ENCODE measurements at regions not wholly inside any gene's neighbourhood (a gene's known extent, or its start where the extent isn't known, plus 50 kb on each side); places are given as distances from the start of the nearest gene placed in this dataset.
"Not testable (repeated sequence)": the region's sequence is repeated elsewhere in the genome, so short reads cannot be mapped to it uniquely, and the experiment has no call there.

- no peaks in the 10 kb centered on the region for H3K4me1 ChIP-seq (ENCODE audit: control insufficient read depth in 2 of 2, insufficient read depth in 2 of 2, low read length in 2 of 2)
- DNase-seq (ENCODE audit: low read depth in 6 of 9, low spot score in 9 of 9) = no peak
- H3K4me3 ChIP-seq (ENCODE audit: low read length in 2 of 2) = no peak overlapping the region
- no peaks in the 10 kb centered on the region for H3K9me3 ChIP-seq (ENCODE audit: control insufficient read depth in 2 of 2, insufficient read depth in 1 of 2, low read length in 1 of 2)
- 70% methylated on average over 2 of the region's 2 CpGs for whole genome bisulfite sequencing
- H3K27ac ChIP-seq (ENCODE audit: low read depth in 1 of 2, low read length in 1 of 2) = no peak overlapping the region
- H3K27me3 ChIP-seq (ENCODE audit: control insufficient read depth in 2 of 2, insufficient read depth in 1 of 2, low read length in 1 of 2) = no peaks in the 10 kb centered on the region
- no peaks in the 10 kb centered on the region for H3K36me3 ChIP-seq (ENCODE audit: control insufficient read depth in 2 of 2, insufficient read depth in 2 of 2, low read length in 1 of 2)
Observed at GRCh38 chrX:109187473-109188168, 294.3 kb downstream of the GUCY2F start.

GRCh38 chrX:109186939-109187338 is 294.9 kb downstream of the GUCY2F start:
- no peaks in the 10 kb centered on the region for H3K4me1 ChIP-seq (ENCODE audit: control insufficient read depth in 2 of 2, insufficient read depth in 2 of 2, low read length in 2 of 2)
- no peak for DNase-seq (ENCODE audit: low read depth in 6 of 9, low spot score in 9 of 9)
- H3K9me3 ChIP-seq (ENCODE audit: control insufficient read depth in 2 of 2, insufficient read depth in 1 of 2, low read length in 1 of 2) = no peaks in the 10 kb centered on the region
- 90% methylated on average over 4 of the region's 4 CpGs for WGBS
- no peak overlapping the region for H3K27ac ChIP-seq (ENCODE audit: low read depth in 1 of 2, low read length in 1 of 2)
- no peaks in the 10 kb centered on the region for H3K36me3 ChIP-seq (ENCODE audit: control insufficient read depth in 2 of 2, insufficient read depth in 2 of 2, low read length in 1 of 2)
- no peaks in the 10 kb centered on the region for H3K27me3 ChIP-seq (ENCODE audit: control insufficient read depth in 2 of 2, insufficient read depth in 1 of 2, low read length in 1 of 2)
- H3K4me3 ChIP-seq (ENCODE audit: low read length in 2 of 2) = no peak overlapping the region

- Histone ChIP-seq H3K27ac (ENCODE audit: low read depth in 1 of 2, low read length in 1 of 2) (no peak overlapping the region), H3K4me3 (ENCODE audit: low read length in 2 of 2) (no peak overlapping the region), H3K36me3 (ENCODE audit: control insufficient read depth in 2 of 2, insufficient read depth in 2 of 2, low read length in 1 of 2) (no peaks in the 10 kb centered on the region), H3K27me3 (ENCODE audit: control insufficient read depth in 2 of 2, insufficient read depth in 1 of 2, low read length in 1 of 2) (no peaks in the 10 kb centered on the region), H3K4me1 (ENCODE audit: control insufficient read depth in 2 of 2, insufficient read depth in 2 of 2, low read length in 2 of 2) (no peaks in the 10 kb centered on the region), H3K9me3 (ENCODE audit: control insufficient read depth in 2 of 2, insufficient read depth in 1 of 2, low read length in 1 of 2) (no peaks in the 10 kb centered on the region)
- DNase-seq (ENCODE audit: low read depth in 6 of 9, low spot score in 9 of 9) = no peak
Observed at GRCh38 chrX:109184506-109185139, 297.3 kb downstream of the GUCY2F start.

- H3K27ac ChIP-seq (ENCODE audit: low read depth in 1 of 2, low read length in 1 of 2) = no peak overlapping the region
- peaks cover 0 to 10% of the 10 kb centered on the region in 2 donors for H3K9me3 ChIP-seq (ENCODE audit: control insufficient read depth in 2 of 2, insufficient read depth in 1 of 2, low read length in 1 of 2)
- 87% methylated on average over 4 of the region's 4 CpGs for WGBS
- H3K4me3 ChIP-seq (ENCODE audit: low read length in 2 of 2) = no peak overlapping the region
- no peaks in the 10 kb centered on the region for H3K36me3 ChIP-seq (ENCODE audit: control insufficient read depth in 2 of 2, insufficient read depth in 2 of 2, low read length in 1 of 2)
- H3K27me3 ChIP-seq (ENCODE audit: control insufficient read depth in 2 of 2, insufficient read depth in 1 of 2, low read length in 1 of 2) = no peaks in the 10 kb centered on the region
- no peak for DNase-seq (ENCODE audit: low read depth in 6 of 9, low spot score in 9 of 9)
- H3K4me1 ChIP-seq (ENCODE audit: control insufficient read depth in 2 of 2, insufficient read depth in 2 of 2, low read length in 2 of 2) = no peaks in the 10 kb centered on the region
Observed at GRCh38 chrX:109172091-109172602, 309.7 kb downstream of the GUCY2F start.

- 34% methylated on average over 1 of the region's 1 CpG for WGBS
- H3K9me3 ChIP-seq (ENCODE audit: control insufficient read depth in 2 of 2, insufficient read depth in 1 of 2, low read length in 1 of 2) = peaks cover 0 to 2% of the 10 kb centered on the region in 2 donors
- DNase-seq (ENCODE audit: low read depth in 6 of 9, low spot score in 9 of 9) = no peak
- no peaks in the 10 kb centered on the region for H3K36me3 ChIP-seq (ENCODE audit: control insufficient read depth in 2 of 2, insufficient read depth in 2 of 2, low read length in 1 of 2)
- H3K27ac ChIP-seq (ENCODE audit: low read depth in 1 of 2, low read length in 1 of 2) = no peak overlapping the region
- no peak overlapping the region for H3K4me3 ChIP-seq (ENCODE audit: low read length in 2 of 2)
- H3K27me3 ChIP-seq (ENCODE audit: control insufficient read depth in 2 of 2, insufficient read depth in 1 of 2, low read length in 1 of 2) = no peaks in the 10 kb centered on the region
- no peaks in the 10 kb centered on the region for H3K4me1 ChIP-seq (ENCODE audit: control insufficient read depth in 2 of 2, insufficient read depth in 2 of 2, low read length in 2 of 2)
Observed at GRCh38 chrX:109155161-109155560, 326.7 kb downstream of the GUCY2F start.

GRCh38 chrX:109144173-109144572 is 337.7 kb downstream of the GUCY2F start:
- H3K27ac ChIP-seq (ENCODE audit: low read depth in 1 of 2, low read length in 1 of 2); DNase-seq (ENCODE audit: low read depth in 6 of 9, low spot score in 9 of 9); H3K36me3 ChIP-seq (ENCODE audit: control insufficient read depth in 2 of 2, insufficient read depth in 2 of 2, low read length in 1 of 2); H3K4me1 ChIP-seq (ENCODE audit: control insufficient read depth in 2 of 2, insufficient read depth in 2 of 2, low read length in 2 of 2); H3K27me3 ChIP-seq (ENCODE audit: control insufficient read depth in 2 of 2, insufficient read depth in 1 of 2, low read length in 1 of 2); H3K9me3 ChIP-seq (ENCODE audit: control insufficient read depth in 2 of 2, insufficient read depth in 1 of 2, low read length in 1 of 2); H3K4me3 ChIP-seq (ENCODE audit: low read length in 2 of 2): not testable (repeated sequence)
- WGBS = 89% methylated on average over 1 of the region's 1 CpG

- H3K4me3 ChIP-seq (ENCODE audit: low read length in 2 of 2) = no peak overlapping the region
- H3K36me3 ChIP-seq (ENCODE audit: control insufficient read depth in 2 of 2, insufficient read depth in 2 of 2, low read length in 1 of 2) = no peaks in the 10 kb centered on the region
- no peaks in the 10 kb centered on the region for H3K4me1 ChIP-seq (ENCODE audit: control insufficient read depth in 2 of 2, insufficient read depth in 2 of 2, low read length in 2 of 2)
- no peaks in the 10 kb centered on the region for H3K9me3 ChIP-seq (ENCODE audit: control insufficient read depth in 2 of 2, insufficient read depth in 1 of 2, low read length in 1 of 2)
- H3K27me3 ChIP-seq (ENCODE audit: control insufficient read depth in 2 of 2, insufficient read depth in 1 of 2, low read length in 1 of 2) = no peaks in the 10 kb centered on the region
- no peak for DNase-seq (ENCODE audit: low read depth in 6 of 9, low spot score in 9 of 9)
- H3K27ac ChIP-seq (ENCODE audit: low read depth in 1 of 2, low read length in 1 of 2) = no peak overlapping the region
Observed at GRCh38 chrX:109140463-109140862, 341.4 kb downstream of the GUCY2F start.

- Histone ChIP-seq H3K36me3 (ENCODE audit: control insufficient read depth in 2 of 2, insufficient read depth in 2 of 2, low read length in 1 of 2) (no peaks in the 10 kb centered on the region), H3K9me3 (ENCODE audit: control insufficient read depth in 2 of 2, insufficient read depth in 1 of 2, low read length in 1 of 2) (no peaks in the 10 kb centered on the region), H3K4me3 (ENCODE audit: low read length in 2 of 2) (no peak overlapping the region), H3K27me3 (ENCODE audit: control insufficient read depth in 2 of 2, insufficient read depth in 1 of 2, low read length in 1 of 2) (no peaks in the 10 kb centered on the region), H3K4me1 (ENCODE audit: control insufficient read depth in 2 of 2, insufficient read depth in 2 of 2, low read length in 2 of 2) (no peaks in the 10 kb centered on the region), H3K27ac (ENCODE audit: low read depth in 1 of 2, low read length in 1 of 2) (no peak overlapping the region)
- no peak for DNase-seq (ENCODE audit: low read depth in 6 of 9, low spot score in 9 of 9)
Observed at GRCh38 chrX:109134777-109135176, 347.1 kb downstream of the GUCY2F start.

GRCh38 chrX:109125304-109125703 is 356.6 kb downstream of the GUCY2F start:
- Histone ChIP-seq H3K36me3 (ENCODE audit: control insufficient read depth in 2 of 2, insufficient read depth in 2 of 2, low read length in 1 of 2) (no peaks in the 10 kb centered on the region), H3K4me3 (ENCODE audit: low read length in 2 of 2) (no peak overlapping the region), H3K27ac (ENCODE audit: low read depth in 1 of 2, low read length in 1 of 2) (no peak overlapping the region), H3K9me3 (ENCODE audit: control insufficient read depth in 2 of 2, insufficient read depth in 1 of 2, low read length in 1 of 2) (no peaks in the 10 kb centered on the region), H3K27me3 (ENCODE audit: control insufficient read depth in 2 of 2, insufficient read depth in 1 of 2, low read length in 1 of 2) (no peaks in the 10 kb centered on the region), H3K4me1 (ENCODE audit: control insufficient read depth in 2 of 2, insufficient read depth in 2 of 2, low read length in 2 of 2) (no peaks in the 10 kb centered on the region)
- 95% methylated on average over 3 of the region's 3 CpGs for WGBS
- DNase-seq (ENCODE audit: low read depth in 6 of 9, low spot score in 9 of 9) = no peak

All from thymus (tissue), 11 donors.